ENCODE measurements at regions not wholly inside any gene's neighbourhood (a gene's known extent, or its start where the extent isn't known, plus 50 kb on each side); places are given as distances from the start of the nearest gene placed in this dataset.

- Histone ChIP-seq H3K36me3 (ENCODE audit: control insufficient read depth in 1 of 2, insufficient read depth in 2 of 2, low read length in 2 of 2) (no peaks in the 10 kb centered on the region), H3K27ac (ENCODE audit: low read length) (no peak overlapping the region), H3K4me1 (ENCODE audit: control insufficient read depth in 1 of 2, insufficient read depth in 2 of 2, low read length in 2 of 2) (no peaks in the 10 kb centered on the region), H3K4me3 (ENCODE audit: low read depth in 1 of 2, low read length in 2 of 2) (no peak overlapping the region), H3K27me3 (ENCODE audit: low read depth, low read length) (no peaks in the 10 kb centered on the region), H3K9me3 (ENCODE audit: control insufficient read depth in 1 of 2, low read length in 2 of 2) (peaks cover 0 to 3% of the 10 kb centered on the region in 2 donors)
Measured at GRCh38 chr15:96079882-96080281, 250.6 kb upstream of the NR2F2 start.

GRCh38 chr15:96086164-96086563 lies 244.3 kb upstream of the NR2F2 start:
- no peaks in the 10 kb centered on the region for H3K36me3 ChIP-seq (ENCODE audit: control insufficient read depth in 1 of 2, insufficient read depth in 2 of 2, low read length in 2 of 2)
- H3K27ac ChIP-seq (ENCODE audit: low read length) = no peak overlapping the region
- no peak overlapping the region for H3K4me3 ChIP-seq (ENCODE audit: low read depth in 1 of 2, low read length in 2 of 2)
- peaks cover 0 to 3% of the 10 kb centered on the region in 2 donors for H3K9me3 ChIP-seq (ENCODE audit: control insufficient read depth in 1 of 2, low read length in 2 of 2)
- no peaks in the 10 kb centered on the region for H3K4me1 ChIP-seq (ENCODE audit: control insufficient read depth in 1 of 2, insufficient read depth in 2 of 2, low read length in 2 of 2)
- H3K27me3 ChIP-seq (ENCODE audit: low read depth, low read length) = no peaks in the 10 kb centered on the region

GRCh38 chr15:96087180-96087884 lies 243.2 kb upstream of the NR2F2 start:
- no peaks in the 10 kb centered on the region for H3K27me3 ChIP-seq (ENCODE audit: low read depth, low read length)
- no peak overlapping the region for H3K4me3 ChIP-seq (ENCODE audit: low read depth in 1 of 2, low read length in 2 of 2)
- no peaks in the 10 kb centered on the region for H3K4me1 ChIP-seq (ENCODE audit: control insufficient read depth in 1 of 2, insufficient read depth in 2 of 2, low read length in 2 of 2)
- no peaks in the 10 kb centered on the region for H3K36me3 ChIP-seq (ENCODE audit: control insufficient read depth in 1 of 2, insufficient read depth in 2 of 2, low read length in 2 of 2)
- H3K9me3 ChIP-seq (ENCODE audit: control insufficient read depth in 1 of 2, low read length in 2 of 2) = peaks cover 0 to under 1% of the 10 kb centered on the region in 2 donors
- no peak overlapping the region for H3K27ac ChIP-seq (ENCODE audit: low read length)

GRCh38 chr15:96088650-96089049 lies 241.8 kb upstream of the NR2F2 start:
- Histone ChIP-seq H3K27ac (ENCODE audit: low read length) (no peak overlapping the region), H3K9me3 (ENCODE audit: control insufficient read depth in 1 of 2, low read length in 2 of 2) (no peaks in the 10 kb centered on the region), H3K4me3 (ENCODE audit: low read depth in 1 of 2, low read length in 2 of 2) (no peak overlapping the region), H3K27me3 (ENCODE audit: low read depth, low read length) (no peaks in the 10 kb centered on the region), H3K4me1 (ENCODE audit: control insufficient read depth in 1 of 2, insufficient read depth in 2 of 2, low read length in 2 of 2) (no peaks in the 10 kb centered on the region), H3K36me3 (ENCODE audit: control insufficient read depth in 1 of 2, insufficient read depth in 2 of 2, low read length in 2 of 2) (no peaks in the 10 kb centered on the region)

GRCh38 chr15:96089405-96090058 lies 241.0 kb upstream of the NR2F2 start:
- Histone ChIP-seq H3K9me3 (ENCODE audit: control insufficient read depth in 1 of 2, low read length in 2 of 2) (no peaks in the 10 kb centered on the region), H3K36me3 (ENCODE audit: control insufficient read depth in 1 of 2, insufficient read depth in 2 of 2, low read length in 2 of 2) (no peaks in the 10 kb centered on the region), H3K4me3 (ENCODE audit: low read depth in 1 of 2, low read length in 2 of 2) (no peak overlapping the region), H3K4me1 (ENCODE audit: control insufficient read depth in 1 of 2, insufficient read depth in 2 of 2, low read length in 2 of 2) (no peaks in the 10 kb centered on the region), H3K27me3 (ENCODE audit: low read depth, low read length) (no peaks in the 10 kb centered on the region), H3K27ac (ENCODE audit: low read length) (no peak overlapping the region)

- Histone ChIP-seq H3K27me3 (ENCODE audit: low read depth, low read length) (no peaks in the 10 kb centered on the region), H3K27ac (ENCODE audit: low read length) (no peak overlapping the region), H3K36me3 (ENCODE audit: control insufficient read depth in 1 of 2, insufficient read depth in 2 of 2, low read length in 2 of 2) (no peaks in the 10 kb centered on the region), H3K4me3 (ENCODE audit: low read depth in 1 of 2, low read length in 2 of 2) (no peak overlapping the region), H3K9me3 (ENCODE audit: control insufficient read depth in 1 of 2, low read length in 2 of 2) (no peaks in the 10 kb centered on the region), H3K4me1 (ENCODE audit: control insufficient read depth in 1 of 2, insufficient read depth in 2 of 2, low read length in 2 of 2) (no peaks in the 10 kb centered on the region)
Measured at GRCh38 chr15:96092186-96092585, 238.3 kb upstream of the NR2F2 start.

GRCh38 chr15:96093063-96093462 lies 237.4 kb upstream of the NR2F2 start:
- no peaks in the 10 kb centered on the region for H3K4me1 ChIP-seq (ENCODE audit: control insufficient read depth in 1 of 2, insufficient read depth in 2 of 2, low read length in 2 of 2)
- H3K9me3 ChIP-seq (ENCODE audit: control insufficient read depth in 1 of 2, low read length in 2 of 2) = no peaks in the 10 kb centered on the region
- no peaks in the 10 kb centered on the region for H3K27me3 ChIP-seq (ENCODE audit: low read depth, low read length)
- no peaks in the 10 kb centered on the region for H3K36me3 ChIP-seq (ENCODE audit: control insufficient read depth in 1 of 2, insufficient read depth in 2 of 2, low read length in 2 of 2)
- H3K4me3 ChIP-seq (ENCODE audit: low read depth in 1 of 2, low read length in 2 of 2) = no peak overlapping the region
- no peak overlapping the region for H3K27ac ChIP-seq (ENCODE audit: low read length)

GRCh38 chr15:96097661-96098060 lies 232.8 kb upstream of the NR2F2 start:
- Histone ChIP-seq H3K4me1 (ENCODE audit: control insufficient read depth in 1 of 2, insufficient read depth in 2 of 2, low read length in 2 of 2) (no peaks in the 10 kb centered on the region), H3K27me3 (ENCODE audit: low read depth, low read length) (no peaks in the 10 kb centered on the region), H3K27ac (ENCODE audit: low read length) (no peak overlapping the region), H3K4me3 (ENCODE audit: low read depth in 1 of 2, low read length in 2 of 2) (no peak overlapping the region), H3K36me3 (ENCODE audit: control insufficient read depth in 1 of 2, insufficient read depth in 2 of 2, low read length in 2 of 2) (no peaks in the 10 kb centered on the region), H3K9me3 (ENCODE audit: control insufficient read depth in 1 of 2, low read length in 2 of 2) (no peaks in the 10 kb centered on the region)

GRCh38 chr15:96102631-96103030 lies 227.9 kb upstream of the NR2F2 start:
- Histone ChIP-seq H3K4me3 (ENCODE audit: low read depth in 1 of 2, low read length in 2 of 2) (no peak overlapping the region), H3K27me3 (ENCODE audit: low read depth, low read length) (no peaks in the 10 kb centered on the region), H3K36me3 (ENCODE audit: control insufficient read depth in 1 of 2, insufficient read depth in 2 of 2, low read length in 2 of 2) (no peaks in the 10 kb centered on the region), H3K9me3 (ENCODE audit: control insufficient read depth in 1 of 2, low read length in 2 of 2) (no peaks in the 10 kb centered on the region), H3K27ac (ENCODE audit: low read length) (no peak overlapping the region), H3K4me1 (ENCODE audit: control insufficient read depth in 1 of 2, insufficient read depth in 2 of 2, low read length in 2 of 2) (no peaks in the 10 kb centered on the region)

GRCh38 chr15:96106181-96106580 lies 224.3 kb upstream of the NR2F2 start:
- Histone ChIP-seq H3K9me3 (ENCODE audit: control insufficient read depth in 1 of 2, low read length in 2 of 2) (no peaks in the 10 kb centered on the region), H3K27ac (ENCODE audit: low read length) (no peak overlapping the region), H3K4me3 (ENCODE audit: low read depth in 1 of 2, low read length in 2 of 2) (no peak overlapping the region), H3K4me1 (ENCODE audit: control insufficient read depth in 1 of 2, insufficient read depth in 2 of 2, low read length in 2 of 2) (no peaks in the 10 kb centered on the region), H3K36me3 (ENCODE audit: control insufficient read depth in 1 of 2, insufficient read depth in 2 of 2, low read length in 2 of 2) (no peaks in the 10 kb centered on the region), H3K27me3 (ENCODE audit: low read depth, low read length) (no peaks in the 10 kb centered on the region)

- Histone ChIP-seq H3K27me3 (ENCODE audit: low read depth, low read length) (no peaks in the 10 kb centered on the region), H3K4me3 (ENCODE audit: low read depth in 1 of 2, low read length in 2 of 2) (no peak overlapping the region), H3K4me1 (ENCODE audit: control insufficient read depth in 1 of 2, insufficient read depth in 2 of 2, low read length in 2 of 2) (no peaks in the 10 kb centered on the region), H3K9me3 (ENCODE audit: control insufficient read depth in 1 of 2, low read length in 2 of 2) (no peaks in the 10 kb centered on the region), H3K36me3 (ENCODE audit: control insufficient read depth in 1 of 2, insufficient read depth in 2 of 2, low read length in 2 of 2) (no peaks in the 10 kb centered on the region), H3K27ac (ENCODE audit: low read length) (no peak overlapping the region)
Measured at GRCh38 chr15:96106628-96107027, 223.9 kb upstream of the NR2F2 start.

- no peaks in the 10 kb centered on the region for H3K4me1 ChIP-seq (ENCODE audit: control insufficient read depth in 1 of 2, insufficient read depth in 2 of 2, low read length in 2 of 2)
Measured at GRCh38 chr15:96107916-96108315, 222.6 kb upstream of the NR2F2 start.

More at GRCh38 chr15:96107916-96108315, 222.6 kb upstream of the NR2F2 start:
- H3K9me3 ChIP-seq (ENCODE audit: control insufficient read depth in 1 of 2, low read length in 2 of 2) = no peaks in the 10 kb centered on the region
- H3K36me3 ChIP-seq (ENCODE audit: control insufficient read depth in 1 of 2, insufficient read depth in 2 of 2, low read length in 2 of 2) = no peaks in the 10 kb centered on the region
- no peak overlapping the region for H3K4me3 ChIP-seq (ENCODE audit: low read depth in 1 of 2, low read length in 2 of 2)
- no peaks in the 10 kb centered on the region for H3K27me3 ChIP-seq (ENCODE audit: low read depth, low read length)
- no peak overlapping the region for H3K27ac ChIP-seq (ENCODE audit: low read length)
